ENCODE measurements at regions not wholly inside any gene's neighbourhood (a gene's known extent, or its start where the extent isn't known, plus 50 kb on each side); places are given as distances from the start of the nearest gene placed in this dataset.

DNA sequence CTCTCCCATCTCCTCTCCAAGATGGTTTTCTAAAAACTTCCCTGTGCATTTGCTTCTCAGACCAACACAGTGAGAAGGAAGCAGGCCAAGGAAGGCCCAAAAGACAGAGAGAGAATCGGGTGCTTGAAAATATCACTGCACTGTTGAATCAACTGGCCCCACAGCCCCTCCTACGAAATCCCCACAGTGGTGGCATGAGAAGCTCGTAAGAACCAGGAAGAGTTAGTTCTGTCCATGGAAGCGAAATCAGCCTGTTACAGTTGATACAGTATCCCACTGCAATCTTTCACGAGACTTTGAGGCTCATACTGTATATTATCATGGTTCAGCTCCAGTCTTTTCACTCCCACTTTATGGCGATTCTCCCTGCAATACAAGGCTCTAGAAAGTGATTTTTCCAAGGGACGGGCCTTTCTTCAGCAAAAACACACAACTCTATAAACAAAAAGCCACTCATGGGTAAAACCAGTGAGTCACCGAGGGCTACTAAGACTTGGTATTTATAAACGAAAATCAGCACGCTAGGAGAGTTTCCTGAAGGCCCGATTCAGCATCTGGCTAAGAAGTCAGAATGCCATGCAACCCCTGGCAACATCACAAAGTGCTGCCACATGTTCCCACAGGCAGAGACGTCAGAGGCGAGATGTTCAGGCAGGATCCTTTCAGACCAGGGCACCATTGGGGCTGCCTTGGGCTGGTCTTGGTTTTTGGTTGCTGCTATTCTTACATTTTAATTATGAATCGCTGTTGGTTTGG is 185.7 kb downstream of the IRX5 start:
- no peak for DNase-seq (ENCODE audit: low read depth)

DNA sequence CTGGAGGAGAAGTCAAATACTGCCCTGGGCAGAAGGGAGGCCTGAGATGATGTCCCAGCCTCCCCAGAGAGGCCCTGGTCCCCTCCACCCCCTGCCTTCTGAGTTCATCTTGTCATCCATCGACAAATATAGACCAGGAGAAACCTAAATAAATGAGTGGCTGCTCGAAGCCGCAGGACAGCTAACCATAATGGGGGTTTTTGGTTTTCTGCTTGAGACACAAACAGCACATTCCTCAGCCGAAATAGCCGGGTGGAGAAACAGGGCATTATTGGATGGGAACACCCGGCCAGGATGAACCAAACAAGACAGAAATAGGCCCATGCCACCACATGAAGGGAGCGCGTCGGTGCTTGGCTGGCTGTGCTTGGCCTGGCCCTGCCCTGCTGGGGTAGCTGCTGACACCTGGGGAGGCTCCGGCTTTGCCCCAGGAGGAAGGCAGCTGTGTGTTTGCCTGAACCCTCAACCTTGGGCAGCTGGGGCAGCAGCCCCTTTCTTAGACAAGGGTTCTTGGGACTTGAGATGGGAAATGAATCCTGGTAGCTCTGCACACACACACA is 188.1 kb downstream of the IRX5 start:
- no peak for DNase-seq (ENCODE audit: low read depth)

DNA sequence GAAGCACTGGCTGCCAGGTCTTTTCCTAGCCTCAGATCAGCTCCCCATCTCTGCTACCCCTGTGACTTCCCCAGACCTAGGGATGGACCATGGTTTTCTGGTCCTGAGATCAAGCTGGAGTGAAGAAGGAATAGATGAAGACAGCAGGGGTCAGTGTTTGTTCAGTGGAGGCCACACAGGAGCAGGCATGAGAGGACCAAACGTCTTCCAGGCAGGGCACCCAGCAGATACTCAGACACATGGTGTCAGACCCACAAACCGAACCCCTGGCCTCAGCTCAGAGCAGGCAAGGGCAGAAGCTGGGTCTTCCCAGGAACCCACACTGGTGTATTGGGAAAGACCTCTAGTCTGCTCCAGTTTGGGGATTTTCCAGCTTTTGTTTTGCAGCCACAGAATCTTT is 189.7 kb downstream of the IRX5 start:
- no peak for DNase-seq (ENCODE audit: low read depth)

DNA sequence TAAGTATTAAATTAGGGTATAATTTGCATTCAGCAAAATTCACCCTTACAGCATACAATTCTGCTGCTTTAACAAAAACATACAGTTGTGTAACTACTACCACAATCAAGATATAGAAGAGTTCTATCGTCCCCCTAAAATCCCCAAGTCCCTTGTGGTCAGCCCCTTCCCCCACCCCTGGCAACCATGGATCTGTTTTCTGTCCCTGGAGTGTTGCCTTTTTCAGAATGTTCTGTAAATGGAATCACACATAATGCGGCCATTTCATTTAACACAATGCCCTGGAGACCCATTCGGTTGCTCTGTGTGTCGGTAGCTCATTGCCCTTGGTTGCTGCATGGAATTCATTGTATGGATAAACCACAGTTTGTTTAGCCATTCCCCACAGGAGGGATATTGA is 190.2 kb downstream of the IRX5 start:
- no peak for DNase-seq (ENCODE audit: low read depth)

DNA sequence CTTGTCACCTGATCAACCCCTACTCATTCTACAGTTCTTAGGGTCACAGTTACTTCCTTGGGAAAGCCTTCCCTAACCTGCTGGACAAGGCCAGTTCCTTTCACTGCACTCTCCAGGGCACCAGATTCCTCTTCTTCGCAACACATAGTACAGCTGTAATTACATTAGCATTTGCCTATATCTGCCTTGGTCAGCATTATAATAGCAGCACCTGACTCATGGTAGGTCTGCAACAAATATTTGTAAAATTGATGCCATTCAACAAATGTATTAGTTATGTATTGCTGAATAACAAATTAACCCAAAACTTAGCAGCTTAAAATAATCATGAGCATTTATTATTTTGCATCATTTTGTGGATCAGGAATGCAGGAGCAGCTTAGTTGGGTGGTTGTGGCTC is 193.0 kb downstream of the IRX5 start:
- no peak for DNase-seq (ENCODE audit: low read depth)

DNA sequence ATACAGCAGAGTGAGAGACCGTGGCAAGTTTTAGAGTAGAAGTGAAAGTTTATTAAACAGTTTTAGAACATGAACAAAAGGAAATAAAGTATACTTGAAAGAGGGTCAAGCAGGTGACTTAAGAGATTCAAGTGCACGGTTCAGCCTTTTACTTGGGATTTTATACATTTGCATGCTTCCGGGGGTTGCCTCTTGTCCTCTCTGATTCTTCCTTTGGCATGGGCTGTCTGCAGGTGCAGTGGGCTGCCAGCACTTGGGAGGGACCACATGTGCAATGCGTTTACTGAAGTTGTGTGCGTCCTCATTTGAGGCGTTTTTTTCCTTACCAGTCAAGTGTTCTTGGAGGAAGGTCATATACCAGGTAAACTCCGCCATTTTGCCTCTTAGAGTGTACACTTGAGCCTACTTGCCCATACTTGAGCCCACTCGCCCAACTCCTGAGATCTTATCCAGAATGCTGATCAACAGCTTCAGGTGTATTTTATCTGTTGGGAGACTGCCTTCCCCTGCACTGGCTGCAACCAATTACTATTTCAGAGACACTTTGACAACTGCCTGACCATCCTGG is 195.2 kb downstream of the IRX5 start:
- DNase-seq (ENCODE audit: low read depth) = no peak

DNA sequence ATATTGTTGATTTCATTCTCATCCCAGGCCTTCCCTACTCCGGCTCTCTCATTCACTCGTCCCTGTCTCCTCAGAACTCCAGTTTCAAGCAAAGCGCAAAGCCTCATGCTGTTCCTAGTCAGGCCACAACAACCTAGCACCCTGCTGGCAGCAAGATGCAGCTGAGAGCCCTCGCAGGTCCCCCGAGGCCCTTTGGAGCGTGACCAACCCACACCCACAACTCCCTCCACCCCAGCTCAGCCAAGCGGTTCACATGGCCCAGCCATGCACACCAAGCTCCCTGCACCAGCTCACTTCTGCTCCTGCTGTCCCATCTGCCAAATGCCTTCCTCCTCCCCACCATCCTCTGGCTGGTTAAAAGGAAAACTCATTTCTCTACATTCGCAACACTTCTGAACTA is 195.8 kb downstream of the IRX5 start:
- no peak for DNase-seq (ENCODE audit: low read depth)

DNA sequence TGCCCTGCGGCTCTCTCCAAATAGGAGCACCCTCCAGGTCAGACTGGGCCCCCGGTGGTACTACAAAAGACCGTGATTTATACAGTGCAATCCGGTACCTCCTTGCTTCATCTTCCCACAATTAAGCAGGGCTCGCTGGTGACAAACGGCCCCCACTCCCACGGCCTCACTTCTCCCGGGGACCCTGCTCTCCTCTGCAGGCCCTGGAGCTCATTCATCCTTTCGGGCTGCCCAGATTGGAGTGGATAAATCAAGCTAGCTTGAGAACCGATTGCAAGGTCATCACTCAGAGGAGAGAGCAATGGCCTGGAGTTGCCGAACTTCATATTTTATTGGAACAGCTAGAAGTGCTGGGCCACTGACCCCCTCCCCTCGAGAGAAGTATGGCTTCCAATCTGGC is 193.5 kb upstream of the IRX6 start:
- no peak for DNase-seq (ENCODE audit: low read depth)

DNA sequence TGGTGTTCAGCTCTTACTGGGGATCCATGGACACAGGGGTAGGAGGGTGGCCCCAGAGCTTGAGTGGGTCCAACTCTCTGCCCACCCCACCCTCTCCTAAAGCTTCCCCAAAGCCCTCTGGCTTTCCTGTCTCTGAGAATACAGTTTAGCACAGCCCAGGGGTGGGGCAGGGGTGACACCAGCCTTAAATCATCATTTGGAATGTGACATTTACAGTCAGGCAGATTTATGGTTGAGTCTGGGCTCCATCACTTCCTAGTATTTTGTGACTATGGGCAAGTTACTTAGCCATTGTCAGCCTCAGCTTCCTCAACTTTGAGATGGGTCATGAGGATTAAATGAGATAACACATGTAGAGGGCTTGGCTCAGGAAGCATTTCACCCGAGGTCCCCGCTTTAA is 193.1 kb upstream of the IRX6 start:
- DNase-seq (ENCODE audit: low read depth) = no peak

DNA sequence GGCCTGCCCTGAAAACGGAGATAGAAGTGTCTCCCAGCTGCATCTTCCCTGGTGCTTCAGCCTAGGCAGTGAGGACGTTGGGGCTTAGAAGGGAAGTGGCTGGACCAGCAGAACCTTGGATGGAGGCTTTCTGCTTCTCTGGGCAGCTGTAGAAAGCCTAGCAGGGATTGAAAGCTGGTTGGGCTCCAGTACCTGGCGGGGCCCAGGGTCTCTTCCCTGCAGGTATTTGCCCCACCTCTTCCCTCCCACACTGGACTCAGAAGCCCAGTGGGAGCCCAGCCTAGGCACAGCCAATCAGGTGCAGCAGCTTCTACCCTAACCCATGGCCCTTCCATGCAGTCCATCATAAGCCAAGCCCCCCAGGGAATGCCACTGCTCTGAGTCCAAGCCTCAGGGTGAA is 190.3 kb upstream of the IRX6 start:
- DNase-seq (ENCODE audit: low read depth) = no peak

DNA sequence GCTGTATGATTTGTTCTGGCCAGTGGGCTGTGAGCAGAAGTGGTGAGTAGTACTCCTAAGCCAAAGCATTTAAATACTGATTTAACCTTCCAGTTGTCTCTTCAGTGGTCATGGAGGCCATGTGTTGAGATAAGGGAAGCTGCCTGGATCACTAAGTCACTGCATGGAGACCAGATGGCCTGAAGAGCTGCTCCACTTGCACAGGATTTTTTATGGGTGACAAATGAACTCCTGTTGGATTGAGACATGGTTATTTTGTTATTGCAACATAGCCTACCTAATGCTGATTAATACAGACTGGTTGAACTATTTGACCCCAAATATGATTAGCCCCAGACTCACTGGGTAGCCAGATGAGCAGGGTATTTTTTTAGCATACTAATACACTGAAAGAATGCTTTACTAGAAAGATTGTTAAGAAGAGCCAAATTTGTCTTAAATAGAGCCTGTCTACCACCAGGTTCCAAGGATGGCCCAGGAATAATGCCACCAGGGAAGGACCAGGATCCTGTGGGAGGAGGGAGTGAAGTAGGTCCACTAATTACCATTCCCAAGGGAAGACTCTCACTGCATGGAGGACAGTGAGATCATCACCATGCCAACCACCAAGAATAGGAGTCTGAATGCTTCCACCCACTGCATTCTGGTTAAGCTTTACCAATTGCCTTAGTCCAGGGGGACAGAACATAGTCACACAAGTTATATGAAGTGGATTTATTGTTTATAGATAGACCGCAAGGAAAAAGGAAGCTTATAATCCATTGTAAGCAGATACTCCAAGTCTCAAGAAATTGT is 187.4 kb upstream of the IRX6 start:
- no peak for DNase-seq (ENCODE audit: low read depth)

DNA sequence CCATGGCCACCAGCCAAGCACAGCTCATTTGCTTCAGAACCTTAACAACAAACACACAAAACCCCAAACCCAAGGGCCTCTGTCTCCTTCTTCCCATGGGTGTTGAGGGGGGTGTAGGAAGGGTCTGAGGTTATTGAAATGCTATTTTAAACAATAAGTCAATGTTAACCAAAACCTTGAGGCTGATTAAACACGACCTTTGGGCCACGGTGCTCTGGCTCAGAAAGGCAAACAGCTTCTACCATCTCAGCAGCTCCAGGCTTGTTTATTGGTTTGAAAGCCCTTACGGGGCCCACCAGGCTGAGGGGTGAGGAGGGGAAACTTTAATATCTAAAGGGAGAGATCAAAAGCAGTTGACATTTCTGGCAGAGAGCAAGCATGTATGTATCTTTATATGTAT is 185.7 kb upstream of the IRX6 start:
- no peak for DNase-seq (ENCODE audit: low read depth)

DNA sequence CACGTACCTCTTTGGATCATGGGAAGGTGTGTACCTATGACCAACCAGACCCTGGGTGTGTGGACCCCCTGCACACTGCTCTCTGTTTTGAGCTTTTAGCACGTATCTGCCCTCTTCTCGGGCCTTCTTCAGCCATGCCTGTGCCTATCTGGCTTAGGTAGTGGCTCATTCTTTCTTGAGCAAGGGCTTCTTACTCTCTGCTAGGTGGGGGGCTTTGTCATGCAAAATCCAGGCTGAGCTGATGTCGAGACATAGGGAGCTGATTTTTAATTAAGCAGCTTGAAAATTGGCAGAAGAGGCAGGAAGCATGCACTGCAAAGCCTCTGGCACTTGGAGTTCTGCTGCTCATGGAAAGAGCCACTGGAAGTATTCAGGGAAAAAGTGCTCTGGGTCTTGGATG is 181.6 kb upstream of the IRX6 start:
- DNase-seq (ENCODE audit: low read depth) = no peak

DNA sequence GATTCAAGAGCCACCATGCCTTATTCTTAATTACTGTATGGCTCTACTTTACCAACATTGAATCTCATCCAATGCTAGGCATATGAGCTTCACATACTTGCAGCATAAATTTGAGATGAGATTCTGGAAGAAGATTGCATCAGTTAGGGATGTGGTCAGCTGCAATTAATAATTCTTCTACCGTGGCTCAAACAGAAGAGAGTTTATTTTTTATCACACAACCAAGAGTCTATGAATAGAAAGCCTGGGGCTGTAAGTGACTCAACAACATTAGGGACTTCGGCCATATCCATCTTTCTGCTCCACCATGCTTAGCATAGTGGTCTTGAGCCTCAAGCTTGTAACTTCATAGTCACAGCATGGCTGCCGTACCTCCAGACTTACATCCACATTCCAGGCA is 179.4 kb upstream of the IRX6 start:
- DNase-seq (ENCODE audit: low read depth) = no peak

DNA sequence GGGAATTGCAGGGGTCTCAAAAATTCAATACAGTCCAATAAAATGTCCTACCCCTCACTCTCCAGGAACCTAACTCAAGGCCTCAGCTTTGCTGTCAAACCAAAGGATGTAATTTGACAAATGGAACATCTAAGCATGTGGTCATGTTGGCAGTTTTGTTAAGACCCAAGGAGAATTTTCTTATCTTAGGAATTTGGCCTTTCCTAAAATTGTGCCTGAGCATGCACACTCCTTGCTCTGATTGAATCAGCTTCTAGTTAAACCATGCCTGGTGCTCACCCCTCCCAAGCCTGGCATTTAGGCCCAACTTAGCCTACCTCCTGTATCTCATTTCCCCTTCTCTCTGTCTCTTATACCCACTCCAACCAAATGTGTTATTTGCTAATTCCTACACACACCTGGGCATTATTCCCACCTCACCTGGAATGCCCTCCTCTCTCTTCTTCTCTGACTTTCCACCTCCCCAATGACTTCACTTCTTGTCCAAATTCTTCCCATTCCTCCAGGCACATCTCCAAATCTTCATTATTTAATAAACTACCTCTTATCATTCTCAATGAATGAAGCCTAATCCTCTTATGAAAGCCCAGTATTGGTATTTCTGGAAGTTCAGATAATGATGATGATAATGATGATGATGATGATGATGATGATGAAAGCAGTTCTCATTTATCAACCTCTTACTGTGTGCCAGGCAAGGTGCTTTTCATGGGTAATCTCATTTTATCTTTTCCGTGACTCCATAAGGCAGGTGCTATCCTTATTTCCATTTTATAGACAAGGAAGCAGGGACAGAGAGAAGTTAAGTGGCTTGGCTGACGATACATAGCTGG is 178.0 kb upstream of the IRX6 start:
- DNase-seq (ENCODE audit: low read depth) = no peak

DNA sequence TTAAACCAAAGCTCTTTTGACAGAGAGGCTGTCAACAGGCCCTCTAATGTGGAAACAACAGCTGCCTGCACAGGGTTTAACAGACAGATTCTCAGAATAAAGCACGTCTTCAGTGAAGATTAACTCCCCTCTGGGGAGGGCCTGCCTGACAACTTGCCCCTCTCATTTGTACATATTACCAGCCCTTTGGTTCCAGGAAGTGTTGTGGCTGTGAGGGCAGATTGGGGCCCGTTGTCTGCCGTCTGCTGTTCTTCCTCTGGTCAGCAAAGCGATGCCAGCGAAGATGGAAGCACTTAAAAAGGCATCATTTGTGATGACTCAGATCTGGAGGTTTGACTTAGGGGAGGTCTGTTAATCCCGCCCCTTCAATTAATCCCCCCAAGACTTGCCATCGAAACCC is 177.0 kb upstream of the IRX6 start:
- peak; percentile 4 for DNase-seq (ENCODE audit: low read depth)

DNA sequence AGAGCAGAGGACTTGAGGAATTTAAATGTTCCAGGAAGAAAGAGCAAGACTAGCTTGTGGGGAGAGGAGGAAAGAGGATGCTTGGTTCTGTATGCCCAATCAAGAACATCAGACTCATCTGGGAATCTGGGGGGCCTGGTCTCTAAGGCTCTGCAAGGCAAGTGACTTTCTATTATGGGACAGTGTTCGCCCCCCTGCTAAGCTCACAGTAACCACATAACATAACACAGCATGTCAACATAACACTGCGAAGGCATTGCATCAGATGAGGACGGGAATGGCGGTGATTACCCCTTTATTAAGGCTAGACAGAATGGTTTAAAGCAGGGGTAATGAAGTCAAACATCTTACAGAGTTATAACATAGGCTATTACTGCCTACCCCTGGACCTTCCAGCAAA is 176.6 kb upstream of the IRX6 start:
- DNase-seq (ENCODE audit: low read depth) = no peak

DNA sequence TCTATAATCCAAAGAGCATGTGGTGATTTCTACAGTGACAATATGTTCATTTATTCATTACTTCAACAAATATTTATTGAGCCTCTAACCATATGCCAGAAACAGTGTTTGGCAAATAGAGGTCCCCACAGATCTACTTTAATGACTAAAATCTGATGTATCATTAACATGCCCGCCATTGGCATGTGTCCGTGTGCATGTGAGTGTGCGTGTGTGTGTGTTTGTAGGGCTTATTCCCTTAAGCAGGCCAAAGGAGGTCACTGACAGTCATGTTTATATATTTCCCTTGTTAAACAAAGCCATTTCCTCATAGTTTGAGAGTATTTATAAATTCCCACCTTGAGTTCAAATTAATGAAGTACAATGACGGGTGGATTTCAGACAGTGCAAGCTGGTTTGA is 174.4 kb upstream of the IRX6 start:
- no peak for DNase-seq (ENCODE audit: low read depth)

DNA sequence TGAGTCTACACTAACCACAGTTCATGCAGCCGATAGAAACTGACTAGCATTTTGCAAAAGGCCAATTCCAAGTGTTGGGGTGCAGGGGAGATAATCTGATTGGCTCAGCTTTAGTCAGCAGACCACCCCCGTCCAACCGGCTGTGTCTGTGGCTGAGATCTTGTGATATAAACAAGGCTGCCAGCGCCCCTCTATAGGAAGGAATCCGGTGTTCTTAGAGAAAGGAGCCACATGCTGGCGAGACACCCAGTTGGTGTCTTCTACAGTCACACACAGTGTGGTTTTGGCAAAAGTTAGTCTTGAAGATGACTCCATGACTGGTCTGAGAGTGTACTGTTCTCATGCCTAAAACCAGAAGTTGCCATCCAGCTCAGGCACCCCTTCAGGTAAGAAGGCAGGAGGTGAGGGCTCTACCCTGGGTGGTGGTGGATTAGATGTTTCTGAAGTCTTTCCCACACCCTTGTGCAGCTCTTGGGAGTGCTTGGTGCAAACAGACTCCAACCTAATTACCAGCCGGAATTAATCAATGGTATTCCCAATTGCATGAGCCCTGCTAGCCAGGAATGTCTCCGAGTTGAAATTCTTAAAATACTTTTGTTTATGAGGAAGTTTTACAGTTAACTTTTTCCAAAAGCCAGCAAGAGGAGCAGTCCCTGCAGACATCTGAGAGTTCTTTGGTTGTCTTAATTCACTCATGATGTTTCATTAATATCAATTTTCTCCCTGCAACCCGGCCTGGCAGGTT is 172.3 kb upstream of the IRX6 start:
- no peak for DNase-seq (ENCODE audit: low read depth)

DNA sequence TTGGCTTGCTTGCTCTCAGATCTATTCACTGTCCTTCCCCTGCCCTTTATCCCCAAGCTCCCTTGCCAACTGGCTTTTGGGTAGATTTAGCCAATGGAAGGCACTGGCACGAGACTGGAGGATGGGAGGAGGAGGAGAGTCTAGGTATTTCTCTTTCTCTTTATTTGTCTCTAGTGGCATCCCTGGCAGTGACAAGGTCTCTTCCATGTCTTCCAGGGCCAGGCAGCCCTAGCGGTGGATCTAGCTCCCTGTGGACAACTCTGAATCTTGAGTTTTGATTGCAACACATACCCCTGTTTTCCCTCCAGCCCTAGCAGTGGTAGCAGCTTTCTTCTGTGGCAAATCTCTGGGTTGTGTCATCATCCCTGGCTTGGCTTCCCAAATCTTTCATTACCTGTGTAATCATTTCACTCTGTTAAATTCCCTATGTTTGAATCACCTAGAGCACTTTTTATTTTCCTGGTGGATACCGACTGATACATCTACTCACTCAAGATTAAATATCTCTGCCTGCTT is 171.1 kb upstream of the IRX6 start:
- DNase-seq (ENCODE audit: low read depth) = no peak

DNA sequence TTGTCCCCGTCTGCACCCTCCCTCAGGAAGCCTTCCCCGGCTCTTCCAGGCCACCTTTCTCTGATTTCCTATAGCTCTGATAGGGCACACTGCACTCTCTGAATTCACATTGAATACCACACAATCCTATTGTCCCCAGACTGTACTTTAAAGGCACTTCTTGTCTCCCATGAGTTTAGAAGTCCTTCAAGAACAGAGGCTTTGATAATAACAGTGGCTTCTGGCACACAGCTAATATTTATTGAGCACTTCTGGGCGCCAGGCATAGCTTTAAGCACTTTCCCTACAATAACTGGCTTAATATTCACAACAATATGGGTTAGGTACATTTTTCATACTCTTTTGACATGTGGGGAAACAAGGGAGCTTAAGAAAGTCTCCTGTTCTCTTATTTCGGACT is 169.7 kb upstream of the IRX6 start:
- DNase-seq (ENCODE audit: low read depth) = no peak

Measured in forelimb muscle (tissue), 1 donor.